Ishikawa (cell line): ENCODE measurements at regions not wholly inside any gene's neighbourhood (a gene's known extent, or its start where the extent isn't known, plus 50 kb on each side); places are given as distances from the start of the nearest gene placed in this dataset.

Experiments used
- CEBPB ChIP-seq: IDR thresholded peaks from 2 replicates; pipeline ENCODE4 v1.6.1; 2012
- CREB1 ChIP-seq: IDR thresholded peaks from 2 replicates; pipeline ENCODE4 v1.6.1; 2012; ENCODE audit warnings: low read depth
- EGR1 ChIP-seq: IDR thresholded peaks from 2 replicates; pipeline ENCODE4 v1.6.1; 2012
- EP300 ChIP-seq: IDR thresholded peaks from 2 replicates; pipeline ENCODE4 v1.6.1; 2012; ENCODE audit warnings: borderline replicate concordance
- FOXM1 ChIP-seq: IDR thresholded peaks from 2 replicates; pipeline ENCODE4 v1.6.1; 2012; ENCODE audit warnings: low read depth, borderline replicate concordance
- NFIC ChIP-seq: IDR thresholded peaks from 2 replicates; pipeline ENCODE4 v1.6.1; 2012
- RAD21 ChIP-seq: IDR thresholded peaks from 2 replicates; pipeline ENCODE4 v1.6.1; 2012; ENCODE audit warnings: low read depth
- REST ChIP-seq: IDR thresholded peaks from 2 replicates; pipeline ENCODE4 v1.6.1; 2012; ENCODE audit warnings: low read depth, mild to moderate bottlenecking
- TAF1 ChIP-seq: IDR thresholded peaks from 2 replicates; pipeline ENCODE4 v1.6.1; 2012; ENCODE audit warnings: low read depth, mild to moderate bottlenecking
- TCF12 ChIP-seq: IDR thresholded peaks from 2 replicates; pipeline ENCODE4 v1.6.1; 2012; ENCODE audit warnings: low read depth
- TEAD4 ChIP-seq: IDR thresholded peaks from 2 replicates; pipeline ENCODE4 v1.6.1; 2012
- USF1 ChIP-seq: IDR thresholded peaks from 2 replicates; pipeline ENCODE4 v1.6.1; 2012
- YY1 ChIP-seq: IDR thresholded peaks from 2 replicates; pipeline ENCODE4 v1.6.1; 2012; ENCODE audit warnings: low read depth
- ZBTB7A ChIP-seq: IDR thresholded peaks from 2 replicates; pipeline ENCODE4 v1.6.1; 2012; ENCODE audit warnings: low read depth
- TF ChIP-seq, protein P1 (sequence below): IDR thresholded peaks from 2 replicates; pipeline ENCODE4 v1.6.1; 2012

- TF ChIP-seq FOXM1 (no peak), ZBTB7A (no peak), EP300 (no peak), TEAD4 (no peak), TAF1 (no peak), YY1 (no peak), EGR1 (no peak), RAD21 (no peak), REST (no peak), TCF12 (no peak), NFIC (no peak)
- TF ChIP-seq, protein P1, sequence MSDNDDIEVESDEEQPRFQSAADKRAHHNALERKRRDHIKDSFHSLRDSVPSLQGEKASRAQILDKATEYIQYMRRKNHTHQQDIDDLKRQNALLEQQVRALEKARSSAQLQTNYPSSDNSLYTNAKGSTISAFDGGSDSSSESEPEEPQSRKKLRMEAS, result no peak
Measured at GRCh38 chr5:89450149-89450538, 567.2 kb upstream of the MEF2C start.

DNA sequence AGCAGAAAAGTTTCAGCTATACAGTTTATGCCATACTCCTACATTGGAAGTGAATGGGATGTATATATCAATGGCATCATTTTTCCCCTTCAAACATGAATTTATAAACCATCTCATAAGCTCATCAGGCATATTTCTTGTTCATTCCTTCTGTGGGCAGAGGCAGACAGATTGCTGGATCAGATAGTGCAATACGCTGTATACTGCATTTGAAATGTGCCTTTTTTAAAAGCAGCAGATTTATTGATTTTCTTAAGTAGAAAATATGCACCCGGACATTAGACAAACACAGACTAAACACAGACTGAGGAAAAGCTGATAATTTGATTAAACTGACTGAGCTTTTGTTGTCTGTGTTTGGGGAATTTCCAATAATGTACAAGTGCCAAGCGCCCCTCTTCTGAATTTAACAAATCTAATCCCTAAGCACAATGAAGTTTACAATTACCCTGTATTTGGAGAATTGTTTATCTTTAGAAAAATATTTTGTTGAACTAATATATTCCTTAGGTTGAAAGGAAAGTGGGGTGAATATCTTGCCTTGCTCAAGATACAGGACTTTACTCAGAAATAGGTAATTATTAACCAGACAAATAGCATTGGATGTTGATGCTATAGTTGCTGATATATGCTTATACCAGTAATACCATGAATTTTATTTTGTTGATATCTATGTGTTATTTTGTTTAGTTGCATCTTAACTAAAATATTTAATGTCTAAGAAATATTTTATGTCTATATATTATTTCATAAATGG lies 566.6 kb upstream of the MEF2C start:
- TF ChIP-seq TEAD4 (no peak), CEBPB (no peak), YY1 (no peak), RAD21 (no peak), EGR1 (no peak), CREB1 (no peak), ZBTB7A (no peak), TCF12 (no peak), TAF1 (no peak), USF1 (no peak), FOXM1 (no peak)

DNA sequence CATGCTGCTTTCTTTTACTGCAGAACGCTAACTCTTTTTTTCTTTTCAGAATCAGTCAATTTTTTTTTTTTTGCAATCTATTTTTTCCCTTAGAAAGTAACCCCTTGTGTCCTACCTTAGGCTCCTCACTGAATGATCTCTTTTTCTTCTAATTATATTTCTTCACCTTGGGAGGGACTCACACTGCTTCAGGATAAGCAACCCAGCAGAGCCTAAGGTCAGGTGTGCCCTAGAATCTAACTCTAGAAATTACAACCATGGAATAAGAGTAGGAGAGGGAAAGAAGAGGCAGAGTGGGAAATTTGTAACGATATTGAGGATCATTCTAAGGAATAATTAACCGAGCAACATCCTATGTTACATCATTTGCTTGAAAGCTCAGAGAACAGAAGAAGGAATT lies 564.0 kb upstream of the MEF2C start:
- TF ChIP-seq FOXM1, result no peak
- TF ChIP-seq TCF12, result no peak
- TF ChIP-seq TAF1, result no peak
- TF ChIP-seq YY1, result no peak

- no peak for TF ChIP-seq USF1
- TF ChIP-seq CEBPB, result no peak
- TF ChIP-seq NFIC, result no peak
- no peak for TF ChIP-seq TCF12
- TF ChIP-seq CREB1, result no peak
- no peak for TF ChIP-seq REST
- TF ChIP-seq EP300, result no peak
- no peak for TF ChIP-seq FOXM1
- TF ChIP-seq RAD21, result no peak
- TF ChIP-seq ZBTB7A, result no peak
- TF ChIP-seq TEAD4, result no peak
- TF ChIP-seq, protein P1, result no peak
- TF ChIP-seq TAF1, result no peak
- no peak for TF ChIP-seq EGR1
- TF ChIP-seq YY1, result no peak
Measured at GRCh38 chr5:89445106-89445745, 562.2 kb upstream of the MEF2C start.

DNA sequence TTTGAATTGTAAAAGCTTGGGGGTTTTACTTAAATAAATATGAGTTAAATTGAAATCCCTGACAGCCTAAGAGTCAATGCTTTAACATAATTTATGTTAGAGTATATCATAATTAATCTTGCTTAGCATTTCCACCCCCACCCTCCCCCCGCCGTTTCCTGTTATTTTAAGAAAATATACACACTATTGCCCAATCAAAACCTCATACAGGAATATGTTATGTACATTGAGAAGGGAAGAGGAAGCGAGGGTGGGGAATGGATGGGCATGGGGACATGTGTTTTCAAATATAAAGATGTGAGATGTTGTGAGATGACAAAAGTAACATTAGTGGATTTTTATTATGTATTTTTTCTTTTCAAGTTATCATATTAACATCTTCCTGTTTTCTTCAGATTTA lies 561.1 kb upstream of the MEF2C start:
- TF ChIP-seq TCF12 (no peak), CREB1 (no peak), FOXM1 (no peak), RAD21 (no peak), ZBTB7A (no peak), CEBPB (no peak), YY1 (no peak), USF1 (no peak), TAF1 (no peak), REST (no peak), TEAD4 (no peak), NFIC (no peak)
- TF ChIP-seq, protein P1, result no peak
